ENCODE measurements at regions not wholly inside any gene's neighbourhood (a gene's known extent, or its start where the extent isn't known, plus 50 kb on each side); places are given as distances from the start of the nearest gene placed in this dataset.

DNA sequence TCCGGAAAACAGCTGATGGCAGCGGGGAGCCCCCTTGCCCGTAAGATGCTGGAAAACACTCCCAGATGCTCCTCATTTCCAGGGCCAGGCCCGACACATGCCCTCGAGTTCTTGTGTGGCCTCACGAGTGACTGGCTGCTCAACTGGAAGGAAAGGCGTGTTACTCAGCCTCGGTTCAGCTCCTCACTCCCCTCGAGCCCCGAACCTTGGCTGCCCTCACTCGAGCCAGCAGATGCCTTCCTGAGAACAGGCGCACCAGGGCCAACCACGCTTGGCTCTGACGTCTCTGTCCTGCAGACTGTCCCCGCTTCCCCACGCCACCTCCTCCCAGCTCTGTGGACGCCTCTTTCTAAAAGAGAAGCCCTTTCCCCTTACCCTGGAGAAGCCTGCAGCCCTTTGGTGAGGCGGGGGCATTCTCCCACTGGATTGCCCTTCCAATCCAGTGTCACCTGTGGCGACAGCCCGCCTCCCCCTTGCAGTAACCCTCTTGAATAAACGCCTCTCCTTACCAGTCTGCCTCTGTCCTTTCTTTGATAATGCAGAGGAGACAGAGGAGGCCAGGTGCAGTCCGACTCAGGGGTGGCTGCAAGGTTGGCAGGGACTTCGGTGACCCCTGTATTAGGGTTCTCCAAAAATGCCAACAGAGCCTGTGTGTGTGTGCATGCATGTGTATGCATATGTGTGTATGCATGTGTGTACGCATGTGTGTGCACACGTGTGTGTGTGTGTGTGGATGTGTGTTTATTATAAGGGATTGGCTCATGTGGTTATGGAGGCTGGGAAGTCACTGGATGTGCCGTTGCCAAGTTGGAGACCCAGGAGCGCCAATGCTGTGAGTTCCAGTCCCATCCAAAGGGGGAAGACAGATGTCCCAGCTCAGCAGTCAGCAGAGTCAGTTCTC, 166.3 kb downstream of the KIF26A start:
- Histone ChIP-seq H3K36me3 (ENCODE audit: insufficient read depth, low read length, poor library complexity, severe bottlenecking) (no peaks in the 10 kb centered on the region), H3K27me3 (replicated peaks; ENCODE audit: insufficient read depth, low read depth, low read length, poor library complexity) (no peaks in the 10 kb centered on the region), H3K4me1 (ENCODE audit: insufficient read depth, low read length, poor library complexity, severe bottlenecking) (peaks cover 6% of the 10 kb centered on the region), H3K4me3 (ENCODE audit: low read depth, low read length, poor library complexity, severe bottlenecking) (no peak overlapping the region), H3K9me3 (ENCODE audit: low read depth, low read length, poor library complexity, severe bottlenecking) (no peaks in the 10 kb centered on the region), H3K27ac (ENCODE audit: low read depth, low read length, poor library complexity, severe bottlenecking) (no peak overlapping the region)
- ChIA-PET POLR2A (ENCODE audit: low non-redundant PET) (no interaction called here), CTCF (no interaction called here)
- no TSS peak for BruUV-seq (replicated peaks)
- TF ChIP-seq EZH2 (IDR thresholded peaks at IDR 0.05; ENCODE audit: borderline replicate concordance, low read depth, low read length, poor library complexity, severe bottlenecking), result no peak
- TF ChIP-seq, protein P1, sequence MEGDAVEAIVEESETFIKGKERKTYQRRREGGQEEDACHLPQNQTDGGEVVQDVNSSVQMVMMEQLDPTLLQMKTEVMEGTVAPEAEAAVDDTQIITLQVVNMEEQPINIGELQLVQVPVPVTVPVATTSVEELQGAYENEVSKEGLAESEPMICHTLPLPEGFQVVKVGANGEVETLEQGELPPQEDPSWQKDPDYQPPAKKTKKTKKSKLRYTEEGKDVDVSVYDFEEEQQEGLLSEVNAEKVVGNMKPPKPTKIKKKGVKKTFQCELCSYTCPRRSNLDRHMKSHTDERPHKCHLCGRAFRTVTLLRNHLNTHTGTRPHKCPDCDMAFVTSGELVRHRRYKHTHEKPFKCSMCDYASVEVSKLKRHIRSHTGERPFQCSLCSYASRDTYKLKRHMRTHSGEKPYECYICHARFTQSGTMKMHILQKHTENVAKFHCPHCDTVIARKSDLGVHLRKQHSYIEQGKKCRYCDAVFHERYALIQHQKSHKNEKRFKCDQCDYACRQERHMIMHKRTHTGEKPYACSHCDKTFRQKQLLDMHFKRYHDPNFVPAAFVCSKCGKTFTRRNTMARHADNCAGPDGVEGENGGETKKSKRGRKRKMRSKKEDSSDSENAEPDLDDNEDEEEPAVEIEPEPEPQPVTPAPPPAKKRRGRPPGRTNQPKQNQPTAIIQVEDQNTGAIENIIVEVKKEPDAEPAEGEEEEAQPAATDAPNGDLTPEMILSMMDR (conservative IDR thresholded peaks at IDR 0.05; ENCODE audit: low read depth, low read length), result no peak
- intact Hi-C loops (cut with micrococcal nuclease; ENCODE audit: unreplicated experiment), result no loop called here
- DNase-seq (ENCODE audit: low spot score), result no peak

- no peak for DNase-seq (ENCODE audit: low spot score)
- intact Hi-C loops (cut with micrococcal nuclease; ENCODE audit: unreplicated experiment), result no loop called here
- H3K36me3 ChIP-seq (ENCODE audit: insufficient read depth, low read length, poor library complexity, severe bottlenecking), result no peaks in the 10 kb centered on the region
- ChIA-PET POLR2A (ENCODE audit: low non-redundant PET) (no interaction called here), CTCF (no interaction called here)
- H3K4me3 ChIP-seq (ENCODE audit: low read depth, low read length, poor library complexity, severe bottlenecking), result no peak overlapping the region
- no TSS peak for BruUV-seq (replicated peaks)
- H3K4me1 ChIP-seq (ENCODE audit: insufficient read depth, low read length, poor library complexity, severe bottlenecking), result no peaks in the 10 kb centered on the region
- no peaks in the 10 kb centered on the region for H3K9me3 ChIP-seq (ENCODE audit: low read depth, low read length, poor library complexity, severe bottlenecking)
- H3K27ac ChIP-seq (ENCODE audit: low read depth, low read length, poor library complexity, severe bottlenecking), result no peak overlapping the region
- H3K27me3 ChIP-seq (replicated peaks; ENCODE audit: insufficient read depth, low read depth, low read length, poor library complexity), result no peaks in the 10 kb centered on the region
- no peak for TF ChIP-seq EZH2 (IDR thresholded peaks at IDR 0.05; ENCODE audit: borderline replicate concordance, low read depth, low read length, poor library complexity, severe bottlenecking)
- TF ChIP-seq, protein P1 (conservative IDR thresholded peaks at IDR 0.05; ENCODE audit: low read depth, low read length), result no peak
These were observed 167.4 kb downstream of the KIF26A start for GRCh38 chr14:104305511-104306449.

DNA sequence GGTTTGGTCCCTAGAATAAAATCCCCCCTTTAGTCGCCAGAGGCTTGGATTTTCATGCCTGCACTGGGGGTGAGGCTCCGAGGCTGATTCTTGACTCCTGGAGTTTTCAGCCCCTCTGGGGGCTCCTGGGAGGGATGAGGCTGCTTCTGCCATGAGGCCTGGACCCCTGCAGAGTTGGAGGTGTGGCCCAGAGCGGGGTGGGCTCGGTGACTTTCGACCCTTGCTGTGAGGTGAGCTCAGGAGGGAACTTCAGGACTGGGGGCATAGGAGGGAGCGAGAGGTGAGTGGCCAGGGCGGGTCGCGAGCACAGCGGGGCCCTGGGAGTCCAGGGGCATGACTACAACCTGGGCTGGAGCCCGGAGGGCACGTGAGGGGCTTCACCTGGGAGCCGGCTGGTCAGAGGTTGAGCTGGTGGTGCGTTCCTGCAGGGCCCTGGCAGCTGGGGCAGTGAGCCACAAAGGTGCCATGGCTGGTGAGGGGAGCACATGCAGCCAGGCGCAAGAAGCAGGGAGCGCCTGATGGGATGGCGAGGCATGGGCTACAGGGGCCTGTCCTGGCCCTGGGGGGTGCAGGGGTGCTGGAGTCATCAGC, 168.2 kb downstream of the KIF26A start:
- BruUV-seq (replicated peaks), result no TSS peak
- H3K27ac ChIP-seq (ENCODE audit: low read depth, low read length, poor library complexity, severe bottlenecking), result no peak overlapping the region
- H3K9me3 ChIP-seq (ENCODE audit: low read depth, low read length, poor library complexity, severe bottlenecking), result no peaks in the 10 kb centered on the region
- no peak for DNase-seq (ENCODE audit: low spot score)
- POLR2A ChIA-PET (ENCODE audit: low non-redundant PET), result no interaction called here
- TF ChIP-seq EZH2 (IDR thresholded peaks at IDR 0.05; ENCODE audit: borderline replicate concordance, low read depth, low read length, poor library complexity, severe bottlenecking), result no peak
- TF ChIP-seq, protein P1 (conservative IDR thresholded peaks at IDR 0.05; ENCODE audit: low read depth, low read length), result no peak
- CTCF ChIA-PET, result no interaction called here
- no peaks in the 10 kb centered on the region for H3K27me3 ChIP-seq (replicated peaks; ENCODE audit: insufficient read depth, low read depth, low read length, poor library complexity)
- H3K4me1 ChIP-seq (ENCODE audit: insufficient read depth, low read length, poor library complexity, severe bottlenecking), result no peaks in the 10 kb centered on the region
- intact Hi-C loops (cut with micrococcal nuclease; ENCODE audit: unreplicated experiment), result no loop called here
- H3K4me3 ChIP-seq (ENCODE audit: low read depth, low read length, poor library complexity, severe bottlenecking), result no peak overlapping the region
- H3K36me3 ChIP-seq (ENCODE audit: insufficient read depth, low read length, poor library complexity, severe bottlenecking), result no peaks in the 10 kb centered on the region
